HG02571 (cell line): ENCODE measurements at regions not wholly inside any gene's neighbourhood (a gene's known extent, or its start where the extent isn't known, plus 50 kb on each side); places are given as distances from the start of the nearest gene placed in this dataset.
"Not testable (repeated sequence)": the region's sequence is repeated elsewhere in the genome, so short reads cannot be mapped to it uniquely, and the experiment has no call there.

Experiments used
- ATAC-seq: cut with Tn5 transposase; IDR thresholded peaks from one replicate; pipeline ENCODE4 v1.9.1; 2021; ENCODE audit warnings: mild to moderate bottlenecking, moderate library complexity; ENCODE audit not compliant: unreplicated experiment

DNA sequence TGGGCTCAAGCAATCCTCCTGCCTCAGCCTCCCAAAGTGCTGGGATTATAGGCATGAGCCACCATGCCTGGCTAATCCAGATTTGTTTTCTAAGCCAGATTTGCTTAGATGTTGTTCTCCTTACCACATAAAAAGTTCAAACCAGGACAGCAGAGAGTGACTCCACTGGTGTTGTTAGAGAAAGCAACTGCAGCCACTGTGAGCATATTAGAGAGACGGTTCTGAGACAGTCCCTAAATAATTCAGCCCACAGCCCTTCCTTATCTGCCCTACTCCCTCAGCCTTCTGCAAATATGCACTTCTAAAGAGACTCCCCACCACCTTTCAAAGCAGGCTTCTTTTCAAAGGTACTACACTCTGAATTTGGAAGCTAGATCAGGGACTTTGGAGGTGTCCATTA lies 96.1 kb downstream of the DRD1 start:
- ATAC-seq: no peak

DNA sequence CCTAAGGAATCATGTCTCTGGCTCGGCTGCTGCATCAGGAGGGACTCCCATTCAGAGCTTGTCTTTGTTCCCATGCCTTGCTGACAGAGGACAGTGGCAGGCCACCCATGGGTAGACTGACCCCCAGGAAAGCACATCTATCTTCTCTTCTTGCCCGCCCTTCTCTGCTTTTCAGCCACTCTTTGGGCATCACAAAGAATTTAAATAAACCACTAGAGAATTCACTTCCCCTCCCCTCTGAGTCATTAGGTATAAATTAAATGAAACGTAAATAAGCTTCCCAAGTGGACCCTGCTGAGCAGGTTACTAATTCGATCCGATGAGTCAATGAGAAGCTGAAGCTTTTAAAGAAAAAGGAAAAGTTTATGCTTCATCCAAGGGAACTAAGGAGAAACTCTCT lies 97.0 kb downstream of the DRD1 start:
- ATAC-seq: no peak

DNA sequence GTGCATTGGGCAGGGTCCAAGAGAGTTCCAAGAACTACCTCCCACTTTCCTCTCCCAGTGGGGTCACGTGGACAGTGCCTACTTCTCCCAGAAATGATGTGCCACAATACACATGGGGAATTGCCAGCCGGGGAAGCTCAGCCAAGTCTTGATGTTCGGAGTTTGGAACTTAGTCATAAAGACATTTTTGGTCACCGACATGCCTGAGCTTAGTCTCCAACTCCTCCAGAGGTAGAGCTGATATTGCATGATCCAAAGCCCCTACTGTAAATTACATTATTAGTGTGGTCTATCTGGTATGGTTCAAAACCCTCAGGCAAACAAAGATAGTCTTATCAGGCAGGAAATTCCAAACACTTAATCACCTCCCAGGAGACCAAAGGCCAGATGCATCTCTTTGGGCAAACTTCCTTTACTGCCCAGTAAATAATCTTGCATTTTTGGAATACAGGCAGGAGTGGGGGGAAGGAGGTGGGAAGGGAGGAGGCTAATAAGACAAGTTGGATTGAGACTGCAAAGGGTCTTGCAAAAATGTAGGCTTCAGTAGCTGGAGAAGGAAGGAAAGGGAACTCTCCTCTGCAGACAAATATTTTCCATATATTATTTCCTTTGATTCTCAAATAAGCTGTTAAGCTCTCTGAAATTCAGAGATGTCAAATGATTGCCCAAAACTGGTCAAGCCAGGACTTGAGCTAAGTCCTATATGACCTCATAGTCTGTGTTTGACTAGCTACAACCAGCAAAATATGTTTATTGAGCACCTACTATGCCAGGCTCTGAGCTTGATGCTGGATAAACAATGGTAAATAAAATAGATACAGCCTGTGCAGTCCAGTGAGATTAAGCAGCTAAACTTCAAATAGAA lies 99.4 kb downstream of the DRD1 start:
- no peak for ATAC-seq

- no peak for ATAC-seq
Measured at GRCh38 chr5:175343308-175343707, 100.7 kb downstream of the DRD1 start.

- ATAC-seq: no peak
Measured at GRCh38 chr5:175340180-175340579, 103.8 kb downstream of the DRD1 start.

- ATAC-seq: no peak
Measured at GRCh38 chr5:175337680-175338079, 106.3 kb downstream of the DRD1 start.

GRCh38 chr5:175336781-175337180 lies 107.2 kb downstream of the DRD1 start:
- no peak for ATAC-seq

DNA sequence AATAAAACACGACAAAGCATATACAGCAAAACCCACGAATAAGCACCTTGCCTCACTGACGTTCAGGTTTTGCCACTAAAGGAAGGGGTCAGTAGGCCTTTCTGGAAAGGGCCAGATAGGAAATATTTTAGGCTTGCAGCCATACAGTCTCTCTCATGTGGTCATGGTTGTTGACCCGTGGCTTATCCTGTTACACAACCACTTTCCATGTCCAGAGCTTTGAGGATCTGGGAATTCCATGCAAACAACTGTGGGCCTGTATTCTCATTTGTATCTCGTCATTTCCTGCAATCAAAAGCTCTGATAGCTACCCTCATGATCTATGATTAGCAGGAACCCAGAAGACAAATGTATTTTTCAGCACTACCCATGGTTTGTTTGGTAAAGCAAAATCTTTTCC lies 108.3 kb downstream of the DRD1 start:
- ATAC-seq: no peak

GRCh38 chr5:175331173-175332036 lies 112.6 kb downstream of the DRD1 start:
- not testable (repeated sequence) for ATAC-seq

GRCh38 chr5:175329976-175330375 lies 114.0 kb downstream of the DRD1 start:
- ATAC-seq: no peak

- ATAC-seq: no peak
Measured at GRCh38 chr5:175328687-175329086, 115.3 kb downstream of the DRD1 start.

GRCh38 chr5:175328176-175328575 lies 115.8 kb downstream of the DRD1 start:
- ATAC-seq: no peak

DNA sequence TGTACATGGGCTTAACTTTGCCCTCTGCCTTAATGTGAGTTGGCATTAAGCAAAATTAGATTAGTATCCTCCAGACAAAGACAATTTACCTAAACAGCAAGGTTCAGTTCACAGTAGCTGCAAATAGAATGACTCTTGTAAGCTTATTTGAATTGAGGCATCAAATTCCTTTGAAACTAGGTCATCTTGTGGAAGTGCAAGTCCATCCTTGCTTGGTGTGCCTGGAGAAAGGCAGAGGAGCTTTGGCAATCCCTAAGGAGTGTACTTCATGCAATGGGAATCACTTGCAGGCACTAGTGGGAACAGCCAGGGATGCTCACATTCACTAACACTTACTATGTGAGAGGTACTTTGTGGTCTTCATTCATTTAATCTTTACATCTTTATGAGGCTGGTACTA lies 118.3 kb downstream of the DRD1 start:
- no peak for ATAC-seq

DNA sequence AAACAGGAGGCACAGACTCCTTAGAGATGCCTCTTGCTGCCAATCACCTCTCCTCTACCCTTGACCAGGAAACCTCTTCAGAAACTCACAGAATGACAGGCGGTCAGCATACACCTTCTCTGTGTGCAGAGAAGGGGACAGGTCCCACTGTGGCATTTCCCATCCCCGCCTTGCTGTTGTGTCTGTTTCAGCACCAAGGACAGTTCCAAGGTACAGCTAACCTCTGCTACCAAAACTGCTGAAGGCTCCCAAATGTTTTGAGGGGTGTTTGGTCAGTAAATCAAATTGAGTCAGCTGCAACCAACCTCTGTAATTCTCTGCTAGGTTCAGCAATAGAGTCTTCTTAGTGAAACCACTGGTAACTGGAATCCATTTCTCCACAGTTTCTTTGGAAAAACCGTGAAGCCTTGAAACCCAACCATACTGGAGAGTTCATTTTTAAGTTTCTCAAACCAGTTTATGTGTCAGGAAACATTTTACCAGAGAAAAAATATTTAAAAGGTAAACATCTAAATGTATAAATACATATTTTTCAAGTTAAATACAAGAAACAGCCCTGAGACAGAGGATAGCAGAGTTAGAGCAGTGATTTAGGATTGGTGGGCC lies 122.0 kb downstream of the DRD1 start:
- no peak for ATAC-seq

DNA sequence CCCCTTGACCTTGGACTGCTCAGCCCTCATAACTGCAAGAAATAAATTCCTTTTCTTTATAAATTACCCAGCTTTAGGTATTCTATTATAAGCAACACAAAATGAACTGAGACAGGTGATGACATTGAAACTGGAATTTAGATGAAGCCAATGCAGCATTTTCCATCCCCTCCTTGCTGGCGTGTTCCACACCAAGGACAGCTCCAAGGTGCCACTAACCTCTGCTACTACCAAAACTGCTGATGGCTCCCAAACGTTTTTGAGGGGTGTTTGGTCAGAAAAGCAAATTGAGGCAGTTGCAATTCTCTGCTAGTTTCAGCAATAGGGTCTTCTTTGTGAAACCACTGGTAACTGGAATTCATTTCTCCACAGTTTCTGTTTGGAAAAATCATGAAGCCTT lies 124.8 kb downstream of the DRD1 start:
- no peak for ATAC-seq

DNA sequence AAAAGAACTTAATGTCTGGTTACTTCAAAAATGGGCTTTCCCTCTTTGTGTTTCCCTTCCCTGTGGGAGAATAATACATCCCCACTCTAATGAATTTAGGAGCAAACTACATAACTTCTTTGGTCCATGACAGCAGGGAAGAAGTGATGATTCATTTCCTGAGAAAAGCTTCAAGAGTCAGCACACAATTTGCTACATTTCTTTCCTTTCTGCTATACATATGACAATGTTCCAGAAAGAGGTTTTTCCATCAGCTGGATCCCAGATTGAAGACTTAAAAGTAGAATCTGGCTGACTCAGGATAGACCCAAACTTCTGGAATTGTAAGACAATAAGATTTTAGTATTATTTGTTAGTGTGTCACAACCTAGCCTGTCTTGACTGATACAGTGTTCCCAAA lies 126.1 kb downstream of the DRD1 start:
- ATAC-seq: no peak

DNA sequence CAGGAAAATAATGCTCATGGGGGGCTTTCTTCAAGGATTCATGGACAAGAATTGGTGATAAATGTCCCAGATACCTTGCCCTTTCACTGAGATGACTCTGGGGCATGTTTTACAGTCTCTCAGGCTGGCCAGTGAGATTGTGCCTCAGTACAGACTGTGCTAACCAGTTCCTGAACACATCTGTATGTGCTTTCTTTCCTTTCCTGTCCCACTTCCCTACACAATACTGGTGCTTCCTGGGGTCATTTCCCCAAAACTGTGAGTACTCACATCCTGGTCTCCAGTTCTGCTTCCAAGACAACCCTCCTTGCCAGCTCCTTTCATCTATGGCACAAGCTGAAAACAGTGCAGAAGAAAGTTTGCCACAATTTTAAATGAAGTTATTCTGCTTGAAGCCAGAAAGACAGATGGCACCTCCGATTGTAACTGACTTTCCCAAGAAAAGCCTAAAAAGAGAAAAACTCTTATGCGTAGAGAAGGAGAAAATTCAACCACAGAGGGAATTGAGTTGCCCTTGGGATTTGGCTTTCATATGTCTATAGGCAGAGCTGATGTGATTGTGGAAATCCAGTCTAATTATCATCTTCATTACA lies 134.7 kb downstream of the DRD1 start:
- ATAC-seq: no peak

GRCh38 chr5:175308701-175309100 lies 135.3 kb downstream of the DRD1 start:
- no peak for ATAC-seq

DNA sequence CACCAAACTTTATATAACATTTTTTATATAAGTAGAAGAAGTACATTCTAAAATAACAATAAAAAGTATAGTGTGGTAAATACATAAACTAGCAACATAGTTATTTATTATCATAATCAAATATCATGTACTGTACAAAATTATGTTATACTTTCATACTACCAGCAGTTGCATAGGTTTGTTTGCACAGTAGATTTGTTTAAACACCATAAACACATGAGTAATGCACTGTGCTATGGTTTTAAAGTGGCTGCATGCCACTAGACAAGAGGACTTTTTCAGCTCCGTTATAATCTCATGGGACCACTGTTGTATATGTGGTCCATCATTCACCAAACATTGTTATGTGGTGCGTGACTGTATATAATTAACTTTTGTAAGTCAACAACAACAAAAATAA lies 137.6 kb downstream of the DRD1 start:
- no peak for ATAC-seq

- ATAC-seq: no peak
Measured at GRCh38 chr5:175305251-175305650, 138.7 kb downstream of the DRD1 start.

- ATAC-seq: no peak
Measured at GRCh38 chr5:175290379-175290778, 153.6 kb downstream of the DRD1 start.
